Breast epithelium (tissue), 4 donors: ENCODE measurements at regions not wholly inside any gene's neighbourhood (a gene's known extent, or its start where the extent isn't known, plus 50 kb on each side); places are given as distances from the start of the nearest gene placed in this dataset.

Source experiments
- DNase-seq, 2 donors: peaks; one replicate each; pipeline ENCODE4 v3.0.0-alpha.2; 2019; ENCODE audit warnings: low spot score in 2 of 2
- H3K27ac ChIP-seq, 2 donors: fragments of 200-600 bp; sonication (generic) in 1 of 2; one replicate each; pipeline ENCODE4 v1.5.1; 2016 to 2019; ENCODE audit warnings: mild to moderate bottlenecking in 1 of 2
- H3K27me3 ChIP-seq, 2 donors: fragments of 200-600 bp; sonication (generic) in 1 of 2; one replicate each; pipeline versions ENCODE4 v1.5.1 to v1.6.0; 2017 to 2019; ENCODE audit warnings: control low read depth in 1 of 2, mild to moderate bottlenecking in 1 of 2
- H3K36me3 ChIP-seq: fragments of 200-600 bp; one replicate; pipeline ENCODE4 v1.5.1; 2019
- H3K4me1 ChIP-seq, 2 donors: fragments of 200-600 bp; sonication (generic); one replicate each; pipeline ENCODE4 v1.5.1; 2016 to 2019; ENCODE audit warnings: control low read depth in 1 of 2
- H3K4me3 ChIP-seq, 3 donors: fragments of 200-600 bp; sonication (generic); 1 replicate in 2 of 3; 2 replicates in 1 of 3; pipeline ENCODE4 v1.5.1; 2016 to 2019; ENCODE audit warnings: mild to moderate bottlenecking in 3 of 3, moderate library complexity in 2 of 3
- H3K9me3 ChIP-seq, 2 donors: fragments of 200-600 bp; sonication (generic) in 1 of 2; one replicate each; pipeline ENCODE4 v1.5.1; 2016 to 2019; ENCODE audit warnings: control low read depth in 1 of 2
- POLR2A ChIP-seq: fragments of 450-650 bp; IDR thresholded peaks from one replicate; pipeline ENCODE4 v1.6.1; 2016; ENCODE audit warnings: antibody characterized with exemption, mild to moderate bottlenecking, moderate library complexity
- POLR2AphosphoS5 ChIP-seq, 3 donors: sonication (generic); formaldehyde crosslinking; IDR thresholded peaks; one replicate each; pipeline ENCODE4 v1.6.1; 2017; ENCODE audit warnings: antibody characterized with exemption in 3 of 3
- intact Hi-C: fragments of 100-400 bp; cut with DNase I; formaldehyde crosslinking; loops from one replicate; pipeline ENCODE4 v1.15.1; 2023; ENCODE audit warnings: low total_unique reads
- TF ChIP-seq, protein P1 (sequence below), 3 donors: fragments of 450-650 bp; IDR thresholded peaks; one replicate each; pipeline ENCODE4 v1.5.1; 2016 to 2017; ENCODE audit warnings: antibody characterized with exemption in 3 of 3, mild to moderate bottlenecking in 3 of 3, moderate library complexity in 3 of 3

DNA sequence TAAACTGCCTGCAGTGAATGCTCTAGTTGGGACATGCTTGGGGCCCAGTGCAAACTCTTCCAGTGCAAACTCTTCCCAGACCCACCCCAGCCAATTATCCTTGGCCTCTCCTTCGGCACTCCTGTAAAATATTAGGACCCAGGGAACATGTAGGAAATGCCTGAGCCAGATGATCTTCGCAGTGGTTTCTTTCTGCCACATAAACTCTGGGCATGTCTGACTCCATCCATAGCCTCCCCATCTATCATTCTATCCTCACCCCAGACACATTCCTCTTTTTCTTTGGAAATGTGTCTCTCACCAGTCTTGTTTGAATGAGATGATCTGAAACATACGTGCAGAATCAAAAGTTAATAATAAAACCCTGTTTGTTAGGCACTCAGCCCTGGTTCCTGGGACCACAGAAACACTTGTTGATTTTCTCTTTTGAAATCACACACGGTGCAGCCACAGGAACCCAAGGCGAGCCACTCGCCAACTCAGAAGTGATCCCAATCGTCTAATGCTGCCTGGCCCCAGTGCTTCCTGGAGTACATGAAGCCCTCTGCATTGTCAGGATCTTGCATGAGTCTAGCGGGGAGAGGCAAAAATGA, 108.9 kb upstream of the CST7 start:
- DNase-seq: no peak
- no peak overlapping the region for H3K27ac ChIP-seq
- TF ChIP-seq POLR2AphosphoS5 (IDR thresholded peaks at IDR 0.05) (no peak), POLR2A (no peak)
- TF ChIP-seq, protein P1, sequence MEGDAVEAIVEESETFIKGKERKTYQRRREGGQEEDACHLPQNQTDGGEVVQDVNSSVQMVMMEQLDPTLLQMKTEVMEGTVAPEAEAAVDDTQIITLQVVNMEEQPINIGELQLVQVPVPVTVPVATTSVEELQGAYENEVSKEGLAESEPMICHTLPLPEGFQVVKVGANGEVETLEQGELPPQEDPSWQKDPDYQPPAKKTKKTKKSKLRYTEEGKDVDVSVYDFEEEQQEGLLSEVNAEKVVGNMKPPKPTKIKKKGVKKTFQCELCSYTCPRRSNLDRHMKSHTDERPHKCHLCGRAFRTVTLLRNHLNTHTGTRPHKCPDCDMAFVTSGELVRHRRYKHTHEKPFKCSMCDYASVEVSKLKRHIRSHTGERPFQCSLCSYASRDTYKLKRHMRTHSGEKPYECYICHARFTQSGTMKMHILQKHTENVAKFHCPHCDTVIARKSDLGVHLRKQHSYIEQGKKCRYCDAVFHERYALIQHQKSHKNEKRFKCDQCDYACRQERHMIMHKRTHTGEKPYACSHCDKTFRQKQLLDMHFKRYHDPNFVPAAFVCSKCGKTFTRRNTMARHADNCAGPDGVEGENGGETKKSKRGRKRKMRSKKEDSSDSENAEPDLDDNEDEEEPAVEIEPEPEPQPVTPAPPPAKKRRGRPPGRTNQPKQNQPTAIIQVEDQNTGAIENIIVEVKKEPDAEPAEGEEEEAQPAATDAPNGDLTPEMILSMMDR (IDR thresholded peaks at IDR 0.05): no peak
- no peaks in the 10 kb centered on the region for H3K4me1 ChIP-seq
- intact Hi-C loops: no loop called here
- no peak overlapping the region for H3K4me3 ChIP-seq
- H3K36me3 ChIP-seq: no peaks in the 10 kb centered on the region
- H3K27me3 ChIP-seq: no peaks in the 10 kb centered on the region
- H3K9me3 ChIP-seq: no peaks in the 10 kb centered on the region

DNA sequence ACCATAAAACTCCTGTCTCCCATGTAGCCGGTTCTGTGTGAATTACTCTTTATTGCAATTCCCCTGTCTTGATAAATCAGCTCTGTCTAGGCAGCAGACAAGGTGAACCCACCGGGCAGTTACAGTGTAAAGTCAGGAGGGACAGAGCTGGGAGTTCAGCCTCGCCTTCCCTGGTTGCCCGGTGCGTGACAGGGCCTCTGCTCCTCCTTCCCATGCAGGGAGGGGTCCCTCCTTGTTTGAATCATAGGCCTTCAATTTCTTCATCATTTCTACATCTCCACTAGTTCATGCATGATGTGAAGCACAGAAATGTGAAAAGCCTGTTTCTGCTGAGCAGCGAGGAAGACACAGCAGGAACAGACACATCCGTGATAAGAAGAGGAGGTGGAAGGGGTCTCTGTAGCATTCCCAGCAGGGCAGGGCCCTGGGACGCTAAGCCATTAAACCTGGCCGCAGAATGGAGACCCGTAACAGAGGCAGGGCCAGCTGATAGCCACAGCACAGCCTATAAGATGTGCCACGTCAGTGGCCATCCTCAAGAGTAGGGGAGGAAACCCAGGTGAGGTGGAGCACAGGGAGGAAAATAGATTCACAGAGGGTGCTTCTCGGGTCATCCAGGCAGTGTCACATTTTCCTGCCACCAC, 106.7 kb upstream of the CST7 start:
- TF ChIP-seq, protein P1 (IDR thresholded peaks at IDR 0.05): no peak
- TF ChIP-seq POLR2AphosphoS5 (IDR thresholded peaks at IDR 0.05) (no peak), POLR2A (no peak)
- Histone ChIP-seq H3K27me3 (no peaks in the 10 kb centered on the region), H3K9me3 (peaks cover 0 to 4% of the 10 kb centered on the region in 2 donors), H3K4me1 (no peaks in the 10 kb centered on the region), H3K4me3 (no peak overlapping the region), H3K36me3 (no peaks in the 10 kb centered on the region), H3K27ac (no peak overlapping the region)
- intact Hi-C loops: no loop called here
- DNase-seq: no peak

DNA sequence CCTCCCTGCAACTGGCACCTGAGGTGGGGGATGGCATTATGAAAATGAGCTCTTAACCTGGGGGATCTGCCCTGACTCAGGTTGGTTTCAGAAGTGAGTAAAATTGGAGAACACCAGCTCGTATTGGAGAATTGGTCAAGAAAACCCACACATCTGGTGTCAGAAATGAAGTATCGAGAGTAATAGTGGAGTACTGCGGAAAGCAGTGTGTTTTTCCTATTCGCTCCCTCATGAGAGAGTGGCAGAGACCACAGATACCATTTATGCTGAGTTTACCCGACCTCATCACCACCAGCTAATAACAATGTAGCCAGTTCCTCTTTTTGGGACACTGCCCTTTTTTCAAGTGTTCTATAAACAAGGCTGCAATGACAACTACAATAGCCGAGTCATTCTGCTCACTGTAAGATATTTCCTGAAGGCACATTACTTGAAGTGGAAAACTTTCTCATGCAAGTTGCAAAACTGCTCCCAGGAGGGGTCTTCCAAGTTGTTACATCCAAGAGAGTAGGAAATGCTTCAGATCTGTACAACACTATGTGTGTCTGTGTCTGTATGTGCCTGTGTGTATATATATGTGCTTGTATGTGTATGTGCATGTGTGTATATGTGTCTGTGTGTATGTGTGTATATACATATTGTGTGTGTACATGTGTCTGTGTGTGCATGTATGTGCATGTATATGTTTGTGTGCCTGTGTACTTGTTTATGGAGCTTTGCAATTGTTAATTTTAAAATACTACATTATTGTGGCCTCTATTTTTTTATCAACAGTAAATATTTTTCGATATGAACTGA, 106.0 kb upstream of the CST7 start:
- no peak overlapping the region for H3K27ac ChIP-seq
- no peaks in the 10 kb centered on the region for H3K36me3 ChIP-seq
- H3K4me3 ChIP-seq: no peak overlapping the region
- H3K4me1 ChIP-seq: no peaks in the 10 kb centered on the region
- H3K27me3 ChIP-seq: no peaks in the 10 kb centered on the region
- TF ChIP-seq, protein P1 (IDR thresholded peaks at IDR 0.05): no peak
- TF ChIP-seq POLR2AphosphoS5 (IDR thresholded peaks at IDR 0.05) (no peak), POLR2A (no peak)
- DNase-seq: no peak
- intact Hi-C loops: no loop called here
- peaks cover 0 to 10% of the 10 kb centered on the region in 2 donors for H3K9me3 ChIP-seq

DNA sequence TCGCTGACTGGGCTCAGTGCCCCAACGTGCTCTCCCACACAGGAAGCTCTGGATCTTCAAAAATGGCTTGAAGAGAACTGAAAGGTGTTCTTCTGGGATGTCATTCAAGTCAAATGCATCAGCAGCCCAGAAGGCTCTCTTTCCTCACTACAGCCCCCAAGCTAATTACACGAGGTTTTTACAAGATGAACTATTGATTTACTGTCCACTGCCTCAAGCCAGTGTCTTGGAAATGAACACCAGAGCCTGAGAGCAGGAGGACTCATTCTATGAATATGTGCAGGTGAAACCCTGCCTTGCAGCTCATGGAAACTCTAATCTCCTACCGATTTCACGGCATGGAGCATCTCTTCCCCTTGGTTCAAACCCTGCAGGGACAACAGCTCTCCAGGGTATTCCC, 98.9 kb upstream of the CST7 start:
- no peak for DNase-seq
- intact Hi-C loops: no loop called here
- Histone ChIP-seq H3K27ac (no peak overlapping the region), H3K27me3 (peaks cover 0 to 7% of the 10 kb centered on the region in 2 donors), H3K4me1 (no peaks in the 10 kb centered on the region), H3K9me3 (peaks cover 5 to 29% of the 10 kb centered on the region in 2 donors), H3K36me3 (no peaks in the 10 kb centered on the region), H3K4me3 (no peak overlapping the region)
- TF ChIP-seq POLR2AphosphoS5 (IDR thresholded peaks at IDR 0.05) (no peak), POLR2A (no peak)
- TF ChIP-seq, protein P1 (IDR thresholded peaks at IDR 0.05): no peak
